OCI-LY7 (cell line): ENCODE measurements at regions not wholly inside any gene's neighbourhood (a gene's known extent, or its start where the extent isn't known, plus 50 kb on each side); places are given as distances from the start of the nearest gene placed in this dataset.

ENCODE experiments used
- BruUV-seq: library from RNA; stranded (reverse); fragments of 400-500 nt; replicated peaks from 2 replicates; lab custom pipeline; 2021; lab: Mats Ljungman, UMichigan
- CTCF ChIA-PET: fragments of 300-600 bp; sonication (Branson Sonifier 250); formaldehyde crosslinking; loops from one replicate; lab custom pipeline; 2022; ENCODE audit warnings: antibody characterized with exemption; ENCODE audit not compliant: unreplicated experiment; lab: Charles Lee
- POLR2A ChIA-PET: fragments of 300-600 bp; sonication (Branson Sonifier 250); formaldehyde crosslinking; loops from one replicate; lab custom pipeline; 2022; ENCODE audit warnings: antibody characterized with exemption; lab: Charles Lee
- DNase-seq: peaks from one replicate; pipeline ENCODE4 v3.0.0-alpha.2; 2015; ENCODE audit warnings: low spot score
- H2AFZ ChIP-seq: fragments of 200-600 bp; sonication (generic), shearing (Covaris generic); 2 replicates; pipeline ENCODE4 v1.6.1; 2014; ENCODE audit warnings: mild to moderate bottlenecking, antibody characterized with exemption, low read length, moderate library complexity
- H3K27ac ChIP-seq: fragments of 200-600 bp; sonication (generic); 2 replicates; pipeline ENCODE4 v1.5.1; 2014; ENCODE audit warnings: mixed run types, low read depth, mild to moderate bottlenecking, moderate library complexity, low read length, inconsistent platforms; ENCODE audit not compliant: poor library complexity, severe bottlenecking
- H3K36me3 ChIP-seq: fragments of 200-600 bp; sonication (generic); 2 replicates; pipeline ENCODE4 v1.6.1; 2014; ENCODE audit warnings: mild to moderate bottlenecking, antibody characterized with exemption, low read length, moderate library complexity, mixed read lengths; ENCODE audit not compliant: insufficient read depth
- H3K4me1 ChIP-seq: fragments of 200-600 bp; sonication (generic); 2 replicates; pipeline ENCODE4 v1.5.1; 2014; ENCODE audit warnings: mild to moderate bottlenecking, low read length; ENCODE audit not compliant: insufficient read depth, poor library complexity, severe bottlenecking
- H3K4me2 ChIP-seq: fragments of 200-600 bp; sonication (generic); 2 replicates; pipeline ENCODE4 v1.6.1; 2014; ENCODE audit warnings: mild to moderate bottlenecking, low read length
- H3K4me3 ChIP-seq: fragments of 200-600 bp; sonication (generic); 2 replicates; pipeline ENCODE4 v1.5.1; 2014; ENCODE audit warnings: mild to moderate bottlenecking, low read depth, low read length; ENCODE audit not compliant: poor library complexity, severe bottlenecking
- H3K79me2 ChIP-seq: fragments of 200-600 bp; sonication (generic); 2 replicates; pipeline ENCODE4 v1.6.1; 2016; ENCODE audit warnings: low read depth, mild to moderate bottlenecking, low read length, moderate library complexity, mixed read lengths; ENCODE audit not compliant: insufficient read depth
- H3K9me2 ChIP-seq: fragments of 200-600 bp; sonication (generic); 2 replicates; pipeline ENCODE4 v1.6.1; 2016; ENCODE audit warnings: mild to moderate bottlenecking, low read length, mixed read lengths; ENCODE audit not compliant: insufficient read depth
- H3K9me3 ChIP-seq: fragments of 200-600 bp; sonication (generic); 2 replicates; pipeline ENCODE4 v1.6.1; 2014; ENCODE audit warnings: mild to moderate bottlenecking, mixed run types, low read length, mixed read lengths
- H4K20me1 ChIP-seq: fragments of 200-600 bp; sonication (generic); 2 replicates; pipeline ENCODE4 v1.6.1; 2014; ENCODE audit warnings: mild to moderate bottlenecking, antibody characterized with exemption, low read length, moderate library complexity, mixed read lengths; ENCODE audit not compliant: insufficient read depth
- CTCF ChIP-seq: fragments of 200-600 bp; sonication (generic); conservative IDR thresholded peaks from 2 replicates; pipeline ENCODE4 v1.5.1; 2014; ENCODE audit warnings: mild to moderate bottlenecking, antibody characterized with exemption, low read length, moderate library complexity, mixed read lengths
- EZH2phosphoT487 ChIP-seq: fragments of 200-600 bp; sonication (generic); IDR thresholded peaks from 2 replicates; pipeline ENCODE4 v1.6.1; 2018; ENCODE audit warnings: low read depth, borderline replicate concordance, mild to moderate bottlenecking, mixed run types, antibody characterized with exemption, low read length, moderate library complexity, mixed read lengths
- intact Hi-C: fragments of 100-400 bp; cut with micrococcal nuclease; formaldehyde crosslinking; loops from one replicate; pipeline ENCODE4 v1.10.0; 2022; ENCODE audit not compliant: unreplicated experiment

GRCh38 chr2:180872255-180872654 lies 108.2 kb upstream of the UBE2E3 start:
- Histone ChIP-seq H3K4me2 (no peak overlapping the region), H3K9me3 (no peaks in the 10 kb centered on the region), H3K9me2 (no peaks in the 10 kb centered on the region), H3K36me3 (no peaks in the 10 kb centered on the region), H2AFZ (no peak overlapping the region), H3K27ac (no peak overlapping the region), H3K4me1 (no peaks in the 10 kb centered on the region), H3K79me2 (no peaks in the 10 kb centered on the region), H4K20me1 (no peaks in the 10 kb centered on the region), H3K4me3 (no peak overlapping the region)
- no TSS peak for BruUV-seq
- no peak for TF ChIP-seq EZH2phosphoT487
- no peak for TF ChIP-seq CTCF
- CTCF ChIA-PET = no interaction called here
- POLR2A ChIA-PET = no interaction called here
- intact Hi-C loops = no loop called here
- DNase-seq = no peak

- H3K4me3 ChIP-seq = no peak overlapping the region
- DNase-seq = no peak
- no peak overlapping the region for H2AFZ ChIP-seq
- TF ChIP-seq EZH2phosphoT487 = no peak
- TF ChIP-seq CTCF = no peak
- ChIA-PET POLR2A (no interaction called here), CTCF (no interaction called here)
- H3K36me3 ChIP-seq = no peaks in the 10 kb centered on the region
- H3K4me1 ChIP-seq = no peaks in the 10 kb centered on the region
- BruUV-seq = no TSS peak
- no peaks in the 10 kb centered on the region for H4K20me1 ChIP-seq
- no peaks in the 10 kb centered on the region for H3K9me3 ChIP-seq
- no peaks in the 10 kb centered on the region for H3K79me2 ChIP-seq
- H3K9me2 ChIP-seq = no peaks in the 10 kb centered on the region
- H3K4me2 ChIP-seq = no peak overlapping the region
- H3K27ac ChIP-seq = no peak overlapping the region
- intact Hi-C loops = no loop called here
Measured at GRCh38 chr2:180871649-180872048, 108.8 kb upstream of the UBE2E3 start.

GRCh38 chr2:180849851-180850250 lies 130.6 kb upstream of the UBE2E3 start:
- Histone ChIP-seq H3K9me3 (no peaks in the 10 kb centered on the region), H3K79me2 (no peaks in the 10 kb centered on the region), H2AFZ (no peak overlapping the region), H3K4me1 (no peaks in the 10 kb centered on the region), H3K4me2 (no peak overlapping the region), H3K4me3 (no peak overlapping the region), H3K27ac (no peak overlapping the region), H3K36me3 (no peaks in the 10 kb centered on the region), H4K20me1 (no peaks in the 10 kb centered on the region), H3K9me2 (no peaks in the 10 kb centered on the region)
- POLR2A ChIA-PET = no interaction called here
- no TSS peak for BruUV-seq
- intact Hi-C loops = no loop called here
- no peak for TF ChIP-seq EZH2phosphoT487
- TF ChIP-seq CTCF = no peak
- no peak for DNase-seq
- CTCF ChIA-PET = no interaction called here
